ENCODE measurements at regions not wholly inside any gene's neighbourhood (a gene's known extent, or its start where the extent isn't known, plus 50 kb on each side); places are given as distances from the start of the nearest gene placed in this dataset.
"Not testable (repeated sequence)": the region's sequence is repeated elsewhere in the genome, so short reads cannot be mapped to it uniquely, and the experiment has no call there.

DNA sequence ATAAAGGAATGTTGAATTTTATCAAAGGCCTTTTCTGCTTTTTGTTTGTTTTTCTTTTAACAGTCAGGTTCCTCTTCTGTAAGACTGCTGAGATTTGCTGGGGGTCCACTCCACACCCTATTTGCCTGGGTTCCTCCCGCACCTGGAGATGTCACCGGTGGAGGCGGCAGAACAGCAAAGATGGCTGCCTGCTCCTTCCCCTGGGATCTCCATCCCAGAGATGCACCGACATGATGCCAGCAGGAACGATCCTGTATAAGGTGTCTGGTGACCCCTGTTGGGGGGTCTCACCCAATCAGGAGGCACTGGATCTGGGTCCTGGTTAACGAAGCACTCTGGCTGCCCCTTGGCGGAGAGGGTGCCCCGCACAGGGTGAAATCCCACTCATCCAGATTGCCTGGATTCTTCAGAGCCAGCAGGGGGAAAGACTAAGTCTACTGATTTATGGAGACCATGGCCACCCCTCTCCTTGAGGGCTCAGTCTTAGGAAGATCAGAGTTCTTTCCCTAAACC lies 244.0 kb upstream of the MDGA2 start:
- Mint-ChIP-seq H3K27ac (no peak overlapping the region), H3K27me3 (no peaks in the 10 kb centered on the region), H3K9me3 (ENCODE audit: low read depth) (no peaks in the 10 kb centered on the region), H3K4me1 (peaks cover 3% of the 10 kb centered on the region), H3K4me3 (no peak overlapping the region), H3K36me3 (ENCODE audit: low read depth) (no peaks in the 10 kb centered on the region)
- ATAC-seq (no peak), DNase-seq (no peak)
- ChIA-PET CTCF (no interaction called here), POLR2A (no interaction called here)
- intact Hi-C loops (cut with DNase I, micrococcal nuclease) = loop anchor here in 1 of 2 experiments (5.0 kb wide), 2 partner anchors 478 to 1253 kb away; no protein-coding TSS in a partner anchor

DNA sequence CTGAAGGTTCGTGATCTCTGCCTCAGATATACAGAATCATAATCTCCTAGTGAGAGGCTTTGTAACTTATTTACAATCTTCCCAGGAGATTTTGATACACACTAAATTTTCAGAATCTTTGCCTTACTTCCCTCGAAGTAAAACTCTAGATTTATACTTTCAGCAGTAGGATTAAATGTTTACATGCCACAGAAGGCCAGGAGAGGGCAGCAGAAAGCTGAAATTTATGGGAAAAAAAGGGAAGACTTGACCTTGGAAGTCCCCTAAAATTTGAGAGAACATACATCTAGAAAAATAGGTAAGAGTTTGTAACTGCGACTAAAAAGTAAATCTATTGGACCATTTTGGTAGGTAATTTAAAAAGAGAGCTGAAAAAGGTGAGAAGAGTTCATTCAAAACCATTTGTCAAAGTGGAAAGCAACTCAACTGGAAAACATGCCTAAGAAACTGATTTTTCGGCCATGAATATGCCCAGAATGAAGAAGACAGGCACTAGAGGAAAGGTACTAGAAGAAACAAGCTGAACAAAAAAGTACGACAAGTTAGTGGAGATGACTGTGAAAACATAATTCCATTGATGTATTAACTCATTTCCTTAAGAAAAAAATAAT lies 242.0 kb upstream of the MDGA2 start:
- intact Hi-C loops (cut with DNase I, micrococcal nuclease) = loop anchor here in 1 of 2 experiments (5.0 kb wide), 2 partner anchors 480 to 1255 kb away; no protein-coding TSS in a partner anchor
- H3K4me3 Mint-ChIP-seq = no peak overlapping the region
- no peaks in the 10 kb centered on the region for H3K36me3 Mint-ChIP-seq (ENCODE audit: low read depth)
- DNase-seq (peak; percentile 12), ATAC-seq (no peak)
- no peaks in the 10 kb centered on the region for H3K9me3 Mint-ChIP-seq (ENCODE audit: low read depth)
- no peaks in the 10 kb centered on the region for H3K27me3 Mint-ChIP-seq
- CTCF ChIA-PET = interaction anchor here (0.6 to 2.0 kb wide), 8 partner anchors 9 to 1843 kb away, joined by 3 to 4 read pairs (median 3); no protein-coding TSS in a partner anchor
- H3K4me1 Mint-ChIP-seq = peaks cover 3% of the 10 kb centered on the region
- no peak overlapping the region for H3K27ac Mint-ChIP-seq
- POLR2A ChIA-PET = no interaction called here

DNA sequence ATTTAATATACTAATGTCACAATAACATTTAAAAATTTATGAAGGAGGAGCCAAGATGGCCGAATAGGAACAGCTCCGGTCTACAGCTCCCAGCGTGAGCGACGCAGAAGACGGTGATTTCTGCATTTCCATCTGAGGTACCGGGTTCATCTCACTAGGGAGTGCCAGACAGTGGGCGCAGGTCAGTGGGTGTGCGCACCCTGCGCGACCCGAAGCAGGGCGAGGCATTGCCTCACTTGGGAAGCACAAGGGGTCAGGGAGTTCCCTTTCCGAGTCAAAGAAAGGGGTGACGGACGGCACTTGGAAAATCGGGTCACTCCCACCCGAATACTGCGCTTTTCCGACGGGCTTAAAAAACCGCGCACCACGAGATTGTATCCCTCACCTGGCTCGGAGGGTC lies 225.7 kb upstream of the MDGA2 start:
- H3K9me3 Mint-ChIP-seq (ENCODE audit: low read depth); CTCF ChIA-PET; H3K27me3 Mint-ChIP-seq; ATAC-seq; intact Hi-C loops (cut with DNase I, micrococcal nuclease); H3K27ac Mint-ChIP-seq; POLR2A ChIA-PET; DNase-seq; H3K4me3 Mint-ChIP-seq; H3K36me3 Mint-ChIP-seq (ENCODE audit: low read depth); H3K4me1 Mint-ChIP-seq: not testable (repeated sequence)

DNA sequence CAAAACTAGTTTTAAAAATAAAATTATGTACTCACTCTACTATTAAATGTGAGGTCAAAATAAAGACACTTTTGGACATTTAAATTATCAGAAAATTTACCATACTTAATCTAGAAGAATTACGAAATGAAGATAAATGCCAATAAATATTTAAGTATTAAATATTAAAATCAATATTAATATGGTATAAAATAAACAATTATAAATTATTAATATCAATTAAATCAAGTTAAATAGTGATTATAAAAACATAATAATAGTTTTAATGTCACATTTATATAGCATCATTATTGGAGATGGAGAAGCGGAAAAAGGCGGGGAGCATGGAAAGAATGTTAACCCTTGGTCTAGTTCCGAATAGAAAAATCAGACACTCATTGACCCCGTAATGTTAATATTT lies 224.3 kb upstream of the MDGA2 start:
- ChIA-PET POLR2A (no interaction called here), CTCF (no interaction called here)

DNA sequence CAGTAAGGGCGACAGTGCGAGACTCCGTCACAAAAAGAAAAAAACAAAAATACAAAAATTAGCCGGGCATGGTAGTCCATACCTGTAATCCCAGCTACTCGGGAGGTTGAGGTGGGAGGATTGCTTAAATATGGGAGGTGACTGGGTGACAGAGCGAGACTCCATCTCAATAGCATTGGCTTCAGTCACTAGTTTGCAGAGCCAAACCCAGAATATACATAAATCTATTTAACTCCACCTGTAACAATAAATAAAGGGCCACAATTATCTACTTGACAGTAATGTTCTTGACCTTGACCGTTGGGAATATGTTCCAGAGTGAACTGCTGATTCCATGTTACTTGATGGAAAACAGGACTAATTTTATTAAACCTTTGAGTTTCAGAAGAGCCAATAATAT lies 198.9 kb upstream of the MDGA2 start:
- no peak overlapping the region for H3K27ac Mint-ChIP-seq
- POLR2A ChIA-PET = no interaction called here
- intact Hi-C loops (cut with DNase I, micrococcal nuclease) = no loop called here
- H3K27me3 Mint-ChIP-seq = no peaks in the 10 kb centered on the region
- H3K4me3 Mint-ChIP-seq = no peak overlapping the region
- H3K4me1 Mint-ChIP-seq = no peaks in the 10 kb centered on the region
- no peak for ATAC-seq
- no peak for DNase-seq
- CTCF ChIA-PET = no interaction called here
- H3K9me3 Mint-ChIP-seq (ENCODE audit: low read depth) = peaks cover 6% of the 10 kb centered on the region
- no peaks in the 10 kb centered on the region for H3K36me3 Mint-ChIP-seq (ENCODE audit: low read depth)

More for the DNA sequence above, 224.3 kb upstream of the MDGA2 start:
- intact Hi-C loops (cut with DNase I, micrococcal nuclease) = no loop called here
- Mint-ChIP-seq H3K27ac (no peak overlapping the region), H3K36me3 (ENCODE audit: low read depth) (no peaks in the 10 kb centered on the region), H3K27me3 (no peaks in the 10 kb centered on the region), H3K4me1 (no peaks in the 10 kb centered on the region), H3K4me3 (no peak overlapping the region), H3K9me3 (ENCODE audit: low read depth) (peaks cover 7% of the 10 kb centered on the region)
- DNase-seq (no peak), ATAC-seq (no peak)

DNA sequence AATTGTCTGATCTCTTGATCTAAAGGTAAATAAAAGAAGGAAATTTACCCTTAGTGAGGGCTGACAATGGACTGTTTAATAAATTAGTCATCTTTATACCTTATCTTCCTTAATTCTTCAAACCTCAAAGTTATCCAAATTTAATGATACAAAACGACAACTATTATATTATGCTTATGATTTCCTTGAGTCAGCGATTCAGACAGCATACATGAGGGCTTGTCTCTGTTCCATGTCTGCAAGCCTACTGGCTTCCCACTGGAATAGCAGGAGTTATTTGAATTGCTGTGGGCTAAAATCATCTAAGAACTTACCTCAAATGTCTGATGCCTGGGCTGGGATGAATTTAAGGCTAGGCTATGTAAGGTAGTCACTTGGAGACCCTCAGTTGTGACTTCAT lies 197.2 kb upstream of the MDGA2 start:
- intact Hi-C loops (cut with DNase I, micrococcal nuclease) = no loop called here
- no peak overlapping the region for H3K27ac Mint-ChIP-seq

DNA sequence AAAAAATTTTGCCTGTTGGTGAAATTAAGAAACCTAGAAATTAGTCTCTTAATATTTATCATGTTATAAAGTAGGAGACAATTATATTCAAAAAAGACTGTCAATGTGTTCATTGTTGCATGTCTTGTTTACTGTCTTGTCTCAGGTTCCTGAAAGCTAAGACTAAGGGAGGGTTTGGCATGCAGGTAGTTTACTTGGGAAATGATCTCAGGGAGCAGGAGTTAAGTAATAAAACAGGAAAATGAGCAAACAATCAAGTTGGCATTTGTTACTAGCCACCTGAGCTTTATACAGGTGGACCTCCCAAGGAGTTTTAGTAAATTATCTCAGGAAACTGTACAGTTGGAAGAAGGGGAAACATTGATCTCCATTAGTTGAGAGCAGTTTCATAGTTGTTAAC lies 188.0 kb upstream of the MDGA2 start:
- CTCF ChIA-PET = no interaction called here
- no peak for ATAC-seq
- Mint-ChIP-seq H3K4me1 (no peaks in the 10 kb centered on the region), H3K4me3 (no peak overlapping the region), H3K9me3 (ENCODE audit: low read depth) (peaks cover 7% of the 10 kb centered on the region), H3K27me3 (no peaks in the 10 kb centered on the region), H3K36me3 (ENCODE audit: low read depth) (no peaks in the 10 kb centered on the region), H3K27ac (no peak overlapping the region)
- POLR2A ChIA-PET = no interaction called here
- no peak for DNase-seq
- intact Hi-C loops (cut with DNase I, micrococcal nuclease) = no loop called here

More for the DNA sequence above, 197.2 kb upstream of the MDGA2 start:
- no peak overlapping the region for H3K4me3 Mint-ChIP-seq
- ChIA-PET CTCF (no interaction called here), POLR2A (no interaction called here)
- ATAC-seq (no peak), DNase-seq (no peak)
- no peaks in the 10 kb centered on the region for H3K4me1 Mint-ChIP-seq
- no peaks in the 10 kb centered on the region for H3K36me3 Mint-ChIP-seq (ENCODE audit: low read depth)
- H3K27me3 Mint-ChIP-seq = no peaks in the 10 kb centered on the region
- peaks cover 2% of the 10 kb centered on the region for H3K9me3 Mint-ChIP-seq (ENCODE audit: low read depth)

DNA sequence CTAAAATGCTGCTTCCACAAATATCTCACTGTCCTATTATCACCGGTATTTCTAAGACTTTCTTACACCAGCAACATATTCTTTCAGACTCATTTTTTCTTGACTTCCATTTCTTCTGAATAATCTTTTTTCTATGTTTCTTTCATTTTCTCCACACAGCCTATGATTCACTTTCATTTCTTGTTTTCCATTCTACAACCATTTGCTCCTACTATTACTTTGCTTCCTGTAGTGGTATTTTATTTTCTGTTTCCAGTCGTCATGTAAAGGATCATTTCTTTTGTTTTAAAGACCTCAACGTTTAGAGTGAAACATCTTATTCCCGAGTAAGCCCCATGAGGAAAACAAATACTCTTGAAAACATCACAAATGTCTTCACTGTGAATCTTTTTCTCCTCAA lies 182.2 kb upstream of the MDGA2 start:
- ATAC-seq (no peak), DNase-seq (no peak)
- CTCF ChIA-PET = no interaction called here
- Mint-ChIP-seq H3K4me1 (no peaks in the 10 kb centered on the region), H3K27me3 (no peaks in the 10 kb centered on the region), H3K9me3 (ENCODE audit: low read depth) (peaks cover 5% of the 10 kb centered on the region), H3K4me3 (no peak overlapping the region), H3K27ac (no peak overlapping the region), H3K36me3 (ENCODE audit: low read depth) (no peaks in the 10 kb centered on the region)
- intact Hi-C loops (cut with DNase I, micrococcal nuclease) = no loop called here
- POLR2A ChIA-PET = no interaction called here

DNA sequence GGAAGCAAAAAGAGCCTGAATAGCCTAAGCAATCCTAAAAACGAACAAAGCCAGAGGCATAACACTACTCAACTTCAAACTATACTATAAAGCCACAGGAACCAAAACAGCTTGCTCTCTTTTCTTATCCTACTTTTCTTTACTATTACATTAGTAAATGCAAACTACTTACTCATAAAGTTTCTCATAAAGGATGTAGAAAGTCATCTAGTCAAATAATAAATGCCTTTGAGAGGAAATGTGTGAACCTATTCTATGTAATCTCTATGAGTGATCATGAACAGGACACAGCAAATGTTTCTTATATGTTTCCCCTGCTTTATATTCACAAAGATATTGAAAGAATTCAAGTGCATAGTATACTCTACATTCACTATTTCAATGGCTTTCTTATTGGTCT lies 176.9 kb upstream of the MDGA2 start:
- H3K27me3 Mint-ChIP-seq = no peaks in the 10 kb centered on the region
- DNase-seq (no peak), ATAC-seq (no peak)
- H3K9me3 Mint-ChIP-seq (ENCODE audit: low read depth) = peaks cover 2% of the 10 kb centered on the region
- no peak overlapping the region for H3K27ac Mint-ChIP-seq
- CTCF ChIA-PET = no interaction called here
- H3K36me3 Mint-ChIP-seq (ENCODE audit: low read depth) = no peaks in the 10 kb centered on the region
- intact Hi-C loops (cut with DNase I, micrococcal nuclease) = no loop called here
- H3K4me1 Mint-ChIP-seq = no peaks in the 10 kb centered on the region
- H3K4me3 Mint-ChIP-seq = no peak overlapping the region
- POLR2A ChIA-PET = no interaction called here

DNA sequence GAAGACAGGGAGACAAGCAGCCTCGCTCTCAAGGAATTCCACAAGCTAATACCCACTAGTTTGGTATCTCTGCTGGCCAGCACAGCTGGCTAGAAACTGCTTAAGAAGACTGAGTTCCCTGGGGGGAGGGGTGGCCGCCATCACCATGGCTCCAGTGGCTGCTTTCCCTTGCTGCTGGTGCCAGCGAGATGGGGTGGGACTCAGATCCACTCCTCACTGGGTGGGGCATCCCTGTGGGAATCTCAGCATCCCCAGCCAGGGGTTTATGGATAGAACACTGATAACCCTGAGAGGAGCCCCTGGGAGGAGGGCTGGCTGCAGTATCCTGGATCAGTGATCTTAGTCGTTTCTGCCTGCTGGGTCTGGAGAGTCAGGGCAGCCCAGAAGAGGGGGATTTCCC lies 170.6 kb upstream of the MDGA2 start:
- H3K4me3 Mint-ChIP-seq = no peak overlapping the region
- H3K27me3 Mint-ChIP-seq = no peaks in the 10 kb centered on the region
- no peak for DNase-seq
- H3K27ac Mint-ChIP-seq = no peak overlapping the region
- no peaks in the 10 kb centered on the region for H3K36me3 Mint-ChIP-seq (ENCODE audit: low read depth)
- ATAC-seq = no peak
- peaks cover 7% of the 10 kb centered on the region for H3K9me3 Mint-ChIP-seq (ENCODE audit: low read depth)
- H3K4me1 Mint-ChIP-seq = no peaks in the 10 kb centered on the region
- ChIA-PET CTCF (no interaction called here), POLR2A (no interaction called here)
- intact Hi-C loops (cut with DNase I, micrococcal nuclease) = no loop called here

DNA sequence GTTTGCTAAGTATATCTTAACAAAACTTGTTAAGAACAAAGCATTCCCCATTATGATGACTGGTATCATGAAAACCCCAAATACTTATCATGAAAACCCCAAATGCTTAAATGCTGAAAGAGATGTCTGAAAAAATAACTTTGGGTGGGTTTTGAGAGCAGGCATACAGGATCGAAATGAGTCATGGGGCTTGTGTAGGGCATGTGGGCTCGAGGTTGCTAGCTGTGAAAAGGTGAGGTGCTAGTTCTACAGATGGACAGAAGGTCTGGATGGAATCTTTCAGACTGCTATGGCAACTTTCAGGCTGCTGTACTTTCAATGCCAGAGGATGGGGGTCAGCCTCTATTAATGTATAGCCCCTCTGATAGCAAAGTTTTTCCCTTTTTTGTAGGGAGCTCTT lies 167.8 kb upstream of the MDGA2 start:
- POLR2A ChIA-PET = no interaction called here
- ATAC-seq = no peak
- CTCF ChIA-PET = no interaction called here
- DNase-seq = no peak
- no peak overlapping the region for H3K27ac Mint-ChIP-seq
- H3K9me3 Mint-ChIP-seq (ENCODE audit: low read depth) = peaks cover 5% of the 10 kb centered on the region
- H3K4me3 Mint-ChIP-seq = no peak overlapping the region
- no peaks in the 10 kb centered on the region for H3K27me3 Mint-ChIP-seq
- no peaks in the 10 kb centered on the region for H3K4me1 Mint-ChIP-seq
- intact Hi-C loops (cut with DNase I, micrococcal nuclease) = no loop called here
- no peaks in the 10 kb centered on the region for H3K36me3 Mint-ChIP-seq (ENCODE audit: low read depth)

DNA sequence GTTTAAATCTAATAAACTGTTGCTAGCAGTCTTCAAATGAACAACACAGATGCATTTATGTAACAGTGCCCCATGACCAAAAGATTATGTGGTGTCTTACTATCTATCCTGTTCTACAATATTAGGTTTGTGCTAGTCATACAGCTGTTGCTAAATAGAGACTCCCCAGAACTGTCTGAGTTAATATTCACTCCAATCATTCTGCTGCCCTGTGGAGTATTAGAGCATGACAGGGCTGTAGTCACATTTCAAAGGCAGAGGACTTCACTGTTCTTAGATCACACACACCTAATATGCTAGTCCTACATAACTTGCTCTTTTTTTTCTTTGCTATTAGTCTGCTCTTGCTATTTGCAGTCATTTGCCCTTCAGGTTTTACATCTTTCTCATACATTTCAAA lies 157.6 kb upstream of the MDGA2 start:
- no peak overlapping the region for H3K27ac Mint-ChIP-seq
- no peak for DNase-seq
- ChIA-PET CTCF (no interaction called here), POLR2A (no interaction called here)
- H3K4me3 Mint-ChIP-seq = no peak overlapping the region
- ATAC-seq = no peak
- no peaks in the 10 kb centered on the region for H3K4me1 Mint-ChIP-seq
- no peaks in the 10 kb centered on the region for H3K27me3 Mint-ChIP-seq
- peaks cover 3% of the 10 kb centered on the region for H3K9me3 Mint-ChIP-seq (ENCODE audit: low read depth)
- H3K36me3 Mint-ChIP-seq (ENCODE audit: low read depth) = no peaks in the 10 kb centered on the region
- intact Hi-C loops (cut with DNase I, micrococcal nuclease) = no loop called here

DNA sequence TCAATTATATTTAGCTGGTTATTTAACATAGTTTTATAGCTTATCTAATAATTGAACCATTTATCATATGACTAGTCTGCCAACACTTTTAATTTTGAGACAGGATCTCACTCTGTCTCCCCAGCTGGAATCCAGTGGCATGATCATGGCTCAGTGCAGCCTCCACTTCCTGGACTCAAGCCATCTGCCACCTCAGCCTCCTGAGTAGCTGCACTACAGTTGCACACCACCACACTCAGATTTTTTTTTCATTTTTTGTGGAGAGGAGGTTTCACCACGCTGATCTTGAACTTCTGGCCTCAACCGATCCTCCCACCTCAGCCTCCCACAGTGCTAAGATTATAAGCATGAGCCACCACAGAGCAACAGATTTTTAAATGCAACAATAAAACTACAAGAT lies 151.4 kb upstream of the MDGA2 start:
- Mint-ChIP-seq H3K27me3 (no peaks in the 10 kb centered on the region), H3K4me3 (no peak overlapping the region), H3K4me1 (no peaks in the 10 kb centered on the region), H3K27ac (no peak overlapping the region), H3K36me3 (ENCODE audit: low read depth) (no peaks in the 10 kb centered on the region), H3K9me3 (ENCODE audit: low read depth) (peaks cover 3% of the 10 kb centered on the region)
- no peak for ATAC-seq
- ChIA-PET POLR2A (no interaction called here), CTCF (interaction anchor here (0.7 kb wide), 1 partner anchor 9 kb away, joined by 4 read pairs; no protein-coding TSS in a partner anchor)
- no peak for DNase-seq
- intact Hi-C loops (cut with DNase I, micrococcal nuclease) = no loop called here
